H9 (cell line): ENCODE measurements at regions not wholly inside any gene's neighbourhood (a gene's known extent, or its start where the extent isn't known, plus 50 kb on each side); places are given as distances from the start of the nearest gene placed in this dataset.

Source experiments
- DNase-seq: peaks from one replicate; pipeline ENCODE4 v3.0.0-alpha.2; 2017
- H2AFZ ChIP-seq: one replicate; pipeline ENCODE4 v1.6.1; 2013; ENCODE audit warnings: mild to moderate bottlenecking, low read length, control low read depth, moderate library complexity
- H2AK5ac ChIP-seq: 2 replicates; pipeline ENCODE4 v1.6.1; 2013; ENCODE audit warnings: low read length, control low read depth, mixed read lengths; ENCODE audit not compliant: insufficient read length
- H2BK120ac ChIP-seq: one replicate; pipeline ENCODE4 v1.6.1; 2013; ENCODE audit warnings: low read depth, mild to moderate bottlenecking, low read length, control low read depth, inconsistent platforms; ENCODE audit not compliant: poor library complexity, severe bottlenecking
- H2BK12ac ChIP-seq: 2 replicates; pipeline ENCODE4 v1.6.1; 2013; ENCODE audit warnings: low read length, control low read depth, mixed read lengths, low read depth; ENCODE audit not compliant: insufficient read length
- H2BK15ac ChIP-seq: 2 replicates; pipeline ENCODE4 v1.6.1; 2013; ENCODE audit warnings: low read depth, low read length, control low read depth
- H2BK20ac ChIP-seq: one replicate; pipeline ENCODE4 v1.6.1; 2013; ENCODE audit warnings: low read depth, mild to moderate bottlenecking, low read length, control low read depth, inconsistent platforms; ENCODE audit not compliant: poor library complexity, severe bottlenecking
- H2BK5ac ChIP-seq: 2 replicates; pipeline ENCODE4 v1.6.1; 2013; ENCODE audit warnings: low read length, control low read depth, mixed read lengths; ENCODE audit not compliant: insufficient read length
- H3K14ac ChIP-seq: 2 replicates; pipeline ENCODE4 v1.6.1; 2013; ENCODE audit warnings: low read length, control low read depth; ENCODE audit not compliant: insufficient read depth
- H3K18ac ChIP-seq: 2 replicates; pipeline ENCODE4 v1.6.1; 2013; ENCODE audit warnings: low read depth, mild to moderate bottlenecking, mixed read lengths, low read length, control low read depth; ENCODE audit not compliant: insufficient read length
- H3K23ac ChIP-seq: 2 replicates; pipeline ENCODE4 v1.6.1; 2013; ENCODE audit warnings: low read length, control low read depth, mixed read lengths, low read depth; ENCODE audit not compliant: insufficient read length
- H3K23me2 ChIP-seq: 2 replicates; pipeline ENCODE4 v1.6.1; 2013; ENCODE audit warnings: low read depth, mild to moderate bottlenecking, mixed read lengths, low read length, control low read depth; ENCODE audit not compliant: insufficient read length, poor library complexity, severe bottlenecking
- H3K27ac ChIP-seq: 2 replicates; pipeline ENCODE4 v1.5.1; 2013; ENCODE audit warnings: low read length, control low read depth, mixed read lengths, low read depth; ENCODE audit not compliant: insufficient read length
- H3K27me3 ChIP-seq: 2 replicates; pipeline ENCODE4 v1.6.1; 2013; ENCODE audit warnings: low read length, control low read depth, inconsistent platforms; ENCODE audit not compliant: insufficient read depth
- H3K4ac ChIP-seq: 2 replicates; pipeline ENCODE4 v1.6.1; 2013; ENCODE audit warnings: low read depth, mild to moderate bottlenecking, control low read depth, inconsistent platforms, low read length, moderate library complexity
- H3K4me1 ChIP-seq: 2 replicates; pipeline ENCODE4 v1.6.1; 2013; ENCODE audit warnings: low read length, control low read depth, inconsistent platforms; ENCODE audit not compliant: insufficient read depth
- H3K4me2 ChIP-seq: 2 replicates; pipeline ENCODE4 v1.6.1; 2013; ENCODE audit warnings: low read length, control low read depth, mixed read lengths; ENCODE audit not compliant: insufficient read length, insufficient read depth
- H3K56ac ChIP-seq: 2 replicates; pipeline ENCODE4 v1.6.1; 2013; ENCODE audit warnings: low read depth, mild to moderate bottlenecking, mixed read lengths, low read length, control low read depth; ENCODE audit not compliant: insufficient read length
- H3K79me1 ChIP-seq: 2 replicates; pipeline ENCODE4 v1.6.1; 2013; ENCODE audit warnings: low read depth, mild to moderate bottlenecking, moderate library complexity, low read length, control low read depth, inconsistent platforms; ENCODE audit not compliant: insufficient read depth, poor library complexity, severe bottlenecking
- H3K79me2 ChIP-seq: 2 replicates; pipeline ENCODE4 v1.6.1; 2013; ENCODE audit warnings: low read length, control low read depth, inconsistent platforms; ENCODE audit not compliant: insufficient read depth
- H3K9ac ChIP-seq: 2 replicates; pipeline ENCODE4 v1.6.1; 2013; ENCODE audit warnings: low read length, control low read depth, mixed read lengths; ENCODE audit not compliant: insufficient read length; ENCODE audit errors: extremely low read depth
- H3K9me3 ChIP-seq: one replicate; pipeline ENCODE4 v1.6.1; 2013; ENCODE audit warnings: low read depth, low read length, inconsistent platforms; ENCODE audit not compliant: control insufficient read depth
- H3T11ph ChIP-seq: one replicate; pipeline ENCODE4 v1.6.1; 2013; ENCODE audit warnings: mild to moderate bottlenecking, low read length, control low read depth, inconsistent platforms
- H4K20me1 ChIP-seq: one replicate; pipeline ENCODE4 v1.6.1; 2013; ENCODE audit not compliant: control insufficient read depth, insufficient read length, insufficient read depth
- H4K5ac ChIP-seq: 2 replicates; pipeline ENCODE4 v1.6.1; 2013; ENCODE audit warnings: low read depth, mild to moderate bottlenecking, mixed read lengths, low read length, control low read depth; ENCODE audit not compliant: insufficient read length
- H4K8ac ChIP-seq: replicated peaks from 2 replicates; pipeline ENCODE4 v1.6.1; 2013; ENCODE audit warnings: low read length, control low read depth, mixed read lengths, low read depth; ENCODE audit not compliant: insufficient read length
- H4K91ac ChIP-seq: 2 replicates; pipeline ENCODE4 v1.6.1; 2013; ENCODE audit warnings: low read depth, mild to moderate bottlenecking, moderate library complexity, mixed read lengths, low read length, control low read depth; ENCODE audit not compliant: insufficient read length
- H3K27ac Mint-ChIP-seq, 3 experiments: 2 replicates in 2 of 3; 3 replicates in 1 of 3; pipeline ENCODE4 v1.8.0; 2020 to 2021; ENCODE audit warnings: mixed read lengths in 3 of 3, mild to moderate bottlenecking in 1 of 3, moderate library complexity in 1 of 3
- H3K27me3 Mint-ChIP-seq: 2 replicates; pipeline ENCODE4 v1.8.0; 2021; ENCODE audit warnings: low read depth, mild to moderate bottlenecking, moderate library complexity, mixed read lengths
- H3K36me3 Mint-ChIP-seq, 3 experiments: 2 replicates in 2 of 3; 3 replicates in 1 of 3; pipeline ENCODE4 v1.8.0; 2020 to 2021; ENCODE audit warnings: low read depth in 3 of 3, mixed read lengths in 3 of 3; ENCODE audit not compliant: insufficient read depth in 1 of 3
- H3K4me1 Mint-ChIP-seq, 2 experiments: 2 replicates each; pipeline ENCODE4 v1.8.0; 2020; ENCODE audit warnings: mixed read lengths in 2 of 2
- H3K4me3 Mint-ChIP-seq, 2 experiments: 2 replicates in 1 of 2; 3 replicates in 1 of 2; pipeline ENCODE4 v1.8.0; 2020 to 2021; ENCODE audit warnings: mild to moderate bottlenecking in 2 of 2, mixed read lengths in 2 of 2, moderate library complexity in 1 of 2
- H3K9me3 Mint-ChIP-seq, 2 experiments: 2 replicates in 1 of 2; 3 replicates in 1 of 2; pipeline ENCODE4 v1.8.0; 2020; ENCODE audit warnings: mild to moderate bottlenecking in 2 of 2, mixed read lengths in 2 of 2, moderate library complexity in 1 of 2
- WGBS: extraction: QIAGEN DNeasy Blood & Tissue Kit; methylation state at CpG from one replicate; pipeline ENCODE4 v1.1.7; 2013; ENCODE audit warnings: missing lambda C conversion rate, low lambda C conversion rate, mixed read lengths; ENCODE audit not compliant: insufficient read length; ENCODE audit errors: extremely low coverage; 5-methylcytosine and 5-hydroxymethylcytosine counted together
- TF ChIP-seq, protein P1 (sequence below): fragments of 200-600 bp; sonication (generic); conservative IDR thresholded peaks from 3 replicates; pipeline ENCODE4 v1.8.0; 2021; ENCODE audit warnings: antibody characterized with exemption, mild to moderate bottlenecking

DNA sequence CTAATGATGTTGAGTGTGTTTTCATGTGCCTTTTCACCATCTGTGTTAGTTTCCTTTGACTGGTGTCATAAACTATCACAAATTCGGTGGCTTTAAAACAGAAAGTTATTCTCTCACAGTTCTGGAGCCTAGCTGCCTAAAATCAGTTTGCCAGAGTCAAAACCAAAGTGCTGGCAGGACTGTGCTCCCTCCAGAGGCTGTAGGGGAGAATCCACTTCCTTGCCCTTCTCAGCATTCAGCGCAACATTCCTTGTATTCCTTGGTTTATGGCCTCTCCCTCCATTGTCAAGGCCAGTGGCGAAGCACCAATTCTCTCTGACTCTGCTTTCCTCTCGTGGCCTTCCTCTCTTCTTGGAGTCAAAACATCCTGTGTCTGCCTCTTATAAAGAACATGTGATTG, 174.2 kb upstream of the PDE3A start:
- no peak overlapping the region for H3K27ac ChIP-seq
- no peak overlapping the region for H2BK15ac ChIP-seq
- H2AFZ ChIP-seq = no peak overlapping the region
- no peaks in the 10 kb centered on the region for H3K4me1 ChIP-seq
- no CpG with 5 or more reads among the region's 4 CpGs for WGBS
- TF ChIP-seq, protein P1, sequence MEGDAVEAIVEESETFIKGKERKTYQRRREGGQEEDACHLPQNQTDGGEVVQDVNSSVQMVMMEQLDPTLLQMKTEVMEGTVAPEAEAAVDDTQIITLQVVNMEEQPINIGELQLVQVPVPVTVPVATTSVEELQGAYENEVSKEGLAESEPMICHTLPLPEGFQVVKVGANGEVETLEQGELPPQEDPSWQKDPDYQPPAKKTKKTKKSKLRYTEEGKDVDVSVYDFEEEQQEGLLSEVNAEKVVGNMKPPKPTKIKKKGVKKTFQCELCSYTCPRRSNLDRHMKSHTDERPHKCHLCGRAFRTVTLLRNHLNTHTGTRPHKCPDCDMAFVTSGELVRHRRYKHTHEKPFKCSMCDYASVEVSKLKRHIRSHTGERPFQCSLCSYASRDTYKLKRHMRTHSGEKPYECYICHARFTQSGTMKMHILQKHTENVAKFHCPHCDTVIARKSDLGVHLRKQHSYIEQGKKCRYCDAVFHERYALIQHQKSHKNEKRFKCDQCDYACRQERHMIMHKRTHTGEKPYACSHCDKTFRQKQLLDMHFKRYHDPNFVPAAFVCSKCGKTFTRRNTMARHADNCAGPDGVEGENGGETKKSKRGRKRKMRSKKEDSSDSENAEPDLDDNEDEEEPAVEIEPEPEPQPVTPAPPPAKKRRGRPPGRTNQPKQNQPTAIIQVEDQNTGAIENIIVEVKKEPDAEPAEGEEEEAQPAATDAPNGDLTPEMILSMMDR = peak; percentile 72
- H2AK5ac ChIP-seq = no peak overlapping the region
- H2BK20ac ChIP-seq = no peak overlapping the region
- Mint-ChIP-seq H3K4me1 (peaks cover 5 to 10% of the 10 kb centered on the region in 2 experiments), H3K27me3 (no peaks in the 10 kb centered on the region), H3K36me3 (peaks cover 0 to 9% (median 1%) of the 10 kb centered on the region in 3 experiments; a peak in 3 of 7 replicates), H3K27ac (no peak overlapping the region; a peak in 1 of 7 replicates), H3K4me3 (no peak overlapping the region), H3K9me3 (peaks cover 0 to 8% of the 10 kb centered on the region in 2 experiments; a peak in 3 of 5 replicates)
- no peak overlapping the region for H3K4me2 ChIP-seq
- no peak overlapping the region for H3K4ac ChIP-seq
- H2BK120ac ChIP-seq = no peak overlapping the region
- no peaks in the 10 kb centered on the region for H3K23me2 ChIP-seq
- H4K91ac ChIP-seq = no peak overlapping the region
- H3K9ac ChIP-seq = no peak overlapping the region
- no peaks in the 10 kb centered on the region for H4K20me1 ChIP-seq
- peak; percentile 81 for DNase-seq
- H3K79me1 ChIP-seq = no peaks in the 10 kb centered on the region
- H3K27me3 ChIP-seq = no peaks in the 10 kb centered on the region
- H3T11ph ChIP-seq = no peak overlapping the region
- H3K56ac ChIP-seq = no peak overlapping the region
- H3K23ac ChIP-seq = no peak overlapping the region
- H3K18ac ChIP-seq = no peak overlapping the region
- H2BK12ac ChIP-seq = no peak overlapping the region
- no peak overlapping the region for H4K5ac ChIP-seq
- H3K9me3 ChIP-seq = no peaks in the 10 kb centered on the region
- H2BK5ac ChIP-seq = no peak overlapping the region
- no peak overlapping the region for H4K8ac ChIP-seq
- no peak overlapping the region for H3K14ac ChIP-seq
- H3K79me2 ChIP-seq = no peaks in the 10 kb centered on the region
